Spleen (tissue), 7 donors: ENCODE measurements at regions not wholly inside any gene's neighbourhood (a gene's known extent, or its start where the extent isn't known, plus 50 kb on each side); places are given as distances from the start of the nearest gene placed in this dataset.

ENCODE experiments used
- POLR2A ChIP-seq, 3 donors: fragments of 450-650 bp; IDR thresholded peaks; one replicate each; pipeline ENCODE4 v1.5.1; 2017; ENCODE audit warnings: antibody characterized with exemption in 3 of 3, mild to moderate bottlenecking in 1 of 3
- POLR2AphosphoS5 ChIP-seq, 3 donors: sonication (generic); formaldehyde crosslinking; IDR thresholded peaks; one replicate each; pipeline ENCODE4 v1.5.1; 2017; ENCODE audit warnings: antibody characterized with exemption in 3 of 3
- TF ChIP-seq, protein P1 (sequence below), 11 experiments: fragments of 200-600 bp in 7 of 11; fragments of 450-650 bp in 4 of 11; sonication (generic) in 4 of 11; IDR thresholded peaks in 8 of 11; conservative IDR thresholded peaks in 3 of 11; 1 replicate in 7 of 11; 2 replicates in 4 of 11; pipeline versions ENCODE4 v1.4.0 to v1.8.0; 2016 to 2021; ENCODE audit warnings: antibody characterized with exemption in 11 of 11, inconsistent platforms in 4 of 11, mild to moderate bottlenecking in 1 of 11
- donor health status: DM: no; HTN: no; CAD: no; lungs with moderate emphysema.
- donor health status: DM: no; HTN: no; CAD: no.
- donor health status: DM: no; HTN: no; CAD: no.

DNA sequence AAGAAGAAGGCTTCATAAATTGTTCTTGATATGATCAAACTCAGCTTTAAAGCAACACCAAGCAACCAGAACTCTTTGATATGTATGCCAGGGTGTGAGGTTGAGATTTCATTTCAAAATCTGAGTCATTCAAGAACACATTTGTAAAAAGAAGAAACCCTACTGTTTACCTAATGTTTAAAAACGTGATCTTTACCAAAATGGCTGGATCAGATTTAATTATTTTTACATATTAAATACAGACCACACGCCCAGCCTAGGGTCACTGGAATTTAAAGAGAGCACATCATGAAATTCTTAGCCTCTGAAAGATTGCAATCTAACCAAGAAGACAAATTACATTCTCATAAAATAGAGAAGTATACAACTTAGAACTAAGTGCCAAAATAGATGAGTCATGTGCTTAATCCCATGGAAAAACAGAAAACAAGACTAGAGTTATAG, 206.8 kb upstream of the SMLR1 start:
- TF ChIP-seq, protein P1, sequence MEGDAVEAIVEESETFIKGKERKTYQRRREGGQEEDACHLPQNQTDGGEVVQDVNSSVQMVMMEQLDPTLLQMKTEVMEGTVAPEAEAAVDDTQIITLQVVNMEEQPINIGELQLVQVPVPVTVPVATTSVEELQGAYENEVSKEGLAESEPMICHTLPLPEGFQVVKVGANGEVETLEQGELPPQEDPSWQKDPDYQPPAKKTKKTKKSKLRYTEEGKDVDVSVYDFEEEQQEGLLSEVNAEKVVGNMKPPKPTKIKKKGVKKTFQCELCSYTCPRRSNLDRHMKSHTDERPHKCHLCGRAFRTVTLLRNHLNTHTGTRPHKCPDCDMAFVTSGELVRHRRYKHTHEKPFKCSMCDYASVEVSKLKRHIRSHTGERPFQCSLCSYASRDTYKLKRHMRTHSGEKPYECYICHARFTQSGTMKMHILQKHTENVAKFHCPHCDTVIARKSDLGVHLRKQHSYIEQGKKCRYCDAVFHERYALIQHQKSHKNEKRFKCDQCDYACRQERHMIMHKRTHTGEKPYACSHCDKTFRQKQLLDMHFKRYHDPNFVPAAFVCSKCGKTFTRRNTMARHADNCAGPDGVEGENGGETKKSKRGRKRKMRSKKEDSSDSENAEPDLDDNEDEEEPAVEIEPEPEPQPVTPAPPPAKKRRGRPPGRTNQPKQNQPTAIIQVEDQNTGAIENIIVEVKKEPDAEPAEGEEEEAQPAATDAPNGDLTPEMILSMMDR (IDR thresholded peaks at IDR 0.05 in 8 of 11, conservative IDR thresholded peaks at IDR 0.05 in 3 of 11) = no peak
- TF ChIP-seq POLR2AphosphoS5 (IDR thresholded peaks at IDR 0.05) (no peak), POLR2A (IDR thresholded peaks at IDR 0.05) (no peak)
